NT2/D1 (cell line): ENCODE measurements at regions not wholly inside any gene's neighbourhood (a gene's known extent, or its start where the extent isn't known, plus 50 kb on each side); places are given as distances from the start of the nearest gene placed in this dataset.

ENCODE experiments used
- SUZ12 ChIP-seq: IDR thresholded peaks from 2 replicates; pipeline ENCODE4 v1.6.1; 2011; ENCODE audit not compliant: insufficient read length, insufficient read depth; ENCODE audit errors: extremely low read depth
- YY1 ChIP-seq: IDR thresholded peaks from 2 replicates; pipeline ENCODE4 v1.6.1; 2011; ENCODE audit not compliant: insufficient read length, insufficient read depth
- ZNF274 ChIP-seq: IDR thresholded peaks from 2 replicates; pipeline ENCODE4 v1.6.1; 2011; ENCODE audit warnings: mild to moderate bottlenecking, low read depth, low read length

GRCh38 chr2:146226077-146226476 lies 1618.8 kb upstream of the ACVR2A start:
- TF ChIP-seq SUZ12 (no peak), YY1 (no peak), ZNF274 (no peak)
